HepG2 (cell line): ENCODE measurements at regions not wholly inside any gene's neighbourhood (a gene's known extent, or its start where the extent isn't known, plus 50 kb on each side); places are given as distances from the start of the nearest gene placed in this dataset.
A peak's percentile ranks its signal among the peaks of the same experiment; 100 is the strongest.

Experiments
- ATAC-seq: fragments of 200-7000 bp; cut with Tn5 transposase; 3 replicates; pipeline ENCODE4 v1.9.1; 2020; ENCODE audit warnings: mild to moderate bottlenecking, moderate library complexity
- BruUV-seq: library from RNA; stranded (reverse); fragments of 400-500 nt; replicated peaks from 2 replicates; lab custom pipeline; 2021; lab: Mats Ljungman, UMichigan
- CTCF ChIA-PET: fragments of 300-600 bp; formaldehyde crosslinking; extraction: SDS; loops from one replicate; lab custom pipeline; 2021; ENCODE audit warnings: low total read pairs, inconsistent platforms, low intra/inter-chr PET ratio; lab: Yijun Ruan, JAX
- POLR2A ChIA-PET: fragments of 350-600 bp; sonication (Branson Sonifier 250); formaldehyde crosslinking; loops from one replicate; lab custom pipeline; 2020; ENCODE audit warnings: antibody characterized with exemption, inconsistent platforms; lab: Yijun Ruan, JAX
- DNase-seq: peaks from one replicate; pipeline ENCODE4 v3.0.0-alpha.2; 2015; ENCODE audit warnings: low spot score
- FAIRE-seq: peaks from 3 replicates; lab custom pipeline; 2011; peaks lifted over from hg19 to GRCh38; lab: Jason Lieb, UNC
- H2AFZ ChIP-seq: one replicate; pipeline ENCODE4 v1.6.1; 2011; ENCODE audit warnings: low read length, inconsistent platforms
- H3K27ac ChIP-seq: fragments of 300-600 bp; 3 replicates; pipeline ENCODE4 v1.8.0; 2011; ENCODE audit warnings: mixed run types, mild to moderate bottlenecking, mixed read lengths, low read length, inconsistent platforms; ENCODE audit not compliant: insufficient read depth; ENCODE audit errors: extremely low read length
- H3K27me3 ChIP-seq, 2 experiments: fragments of 200-600 bp in 1 of 2; 2 replicates in 1 of 2; 3 replicates in 1 of 2; pipeline versions ENCODE4 v1.6.0 to v1.8.0; 2011; ENCODE audit warnings: low read length in 2 of 2, mild to moderate bottlenecking in 2 of 2, moderate library complexity in 2 of 2, inconsistent platforms in 1 of 2; ENCODE audit not compliant: insufficient read depth in 2 of 2, control insufficient read depth in 1 of 2
- H3K36me3 ChIP-seq, 2 experiments: fragments of 200-600 bp in 1 of 2; replicated peaks in 1 of 2; 2 replicates in 1 of 2; 3 replicates in 1 of 2; pipeline versions ENCODE4 v1.5.1 to v1.8.0; 2011; ENCODE audit warnings: low read length in 2 of 2, inconsistent platforms in 1 of 2; ENCODE audit not compliant: insufficient read depth in 2 of 2, control insufficient read depth in 1 of 2
- H3K4me1 ChIP-seq: 2 replicates; pipeline ENCODE4 v1.5.1; 2012; ENCODE audit warnings: low read length, inconsistent platforms; ENCODE audit not compliant: insufficient read depth
- H3K4me2 ChIP-seq: 2 replicates; pipeline ENCODE4 v1.6.0; 2011; ENCODE audit warnings: low read depth, low read length, inconsistent platforms
- H3K4me3 ChIP-seq, 3 experiments: fragments of 200-600 bp in 1 of 3; sonication (generic), shearing (Covaris generic) in 1 of 3; replicated peaks in 1 of 3; 2 replicates each; pipeline ENCODE4 v1.5.1; 2011 to 2016; ENCODE audit warnings: low read length in 3 of 3, inconsistent platforms in 2 of 3, low read depth in 2 of 3, mild to moderate bottlenecking in 2 of 3, control low read depth in 1 of 3, mixed read lengths in 1 of 3; ENCODE audit not compliant: insufficient read depth in 1 of 3
- H3K79me2 ChIP-seq: one replicate; pipeline ENCODE4 v1.6.1; 2011; ENCODE audit warnings: low read length, inconsistent platforms; ENCODE audit not compliant: insufficient read depth
- H3K9ac ChIP-seq: 2 replicates; pipeline ENCODE4 v1.6.0; 2011; ENCODE audit warnings: mild to moderate bottlenecking, low read depth, low read length, inconsistent platforms; ENCODE audit not compliant: insufficient read depth
- H3K9me3 ChIP-seq: 2 replicates; pipeline ENCODE4 v1.5.1; 2012; ENCODE audit warnings: mild to moderate bottlenecking, low read length
- H4K20me1 ChIP-seq: 2 replicates; pipeline ENCODE4 v1.6.0; 2011; ENCODE audit warnings: inconsistent platforms, mild to moderate bottlenecking, low read length, moderate library complexity; ENCODE audit not compliant: insufficient read depth
- E2F2 ChIP-seq: sonication (generic); formaldehyde crosslinking; IDR thresholded peaks from 2 replicates; pipeline ENCODE4 v1.4.0; 2020; ENCODE audit warnings: missing genetic modification reagents, borderline replicate concordance
- HNF4A ChIP-seq: sonication (generic); formaldehyde crosslinking; IDR thresholded peaks from 2 replicates; pipeline ENCODE4 v1.4.0; 2020; ENCODE audit warnings: missing genetic modification reagents
- KDM2A ChIP-seq: sonication (generic); formaldehyde crosslinking; IDR thresholded peaks from 2 replicates; pipeline ENCODE4 v1.4.0; 2020; ENCODE audit warnings: low read depth, missing genetic modification reagents, borderline replicate concordance
- LRRFIP1 ChIP-seq: sonication (generic); formaldehyde crosslinking; conservative IDR thresholded peaks from 2 replicates; pipeline ENCODE4 v1.4.0; 2020; ENCODE audit warnings: missing genetic modification reagents
- PATZ1 ChIP-seq: sonication (generic); formaldehyde crosslinking; IDR thresholded peaks from 2 replicates; pipeline ENCODE4 v1.4.0; 2020; ENCODE audit warnings: missing genetic modification reagents
- SMYD3 ChIP-seq: sonication (generic); formaldehyde crosslinking; IDR thresholded peaks from 2 replicates; pipeline ENCODE4 v1.8.1; 2023; ENCODE audit warnings: mild to moderate bottlenecking, missing genetic modification reagents
- TCF7L2 ChIP-seq: IDR thresholded peaks from 2 replicates; pipeline ENCODE4 v1.6.1; 2011; ENCODE audit warnings: mild to moderate bottlenecking, low read depth, low read length, moderate library complexity
- ZNF296 ChIP-seq: sonication (generic); formaldehyde crosslinking; conservative IDR thresholded peaks from 2 replicates; pipeline ENCODE4 v1.5.0; 2020; ENCODE audit warnings: mild to moderate bottlenecking, missing genetic modification reagents
- ZNF740 ChIP-seq: sonication (generic); formaldehyde crosslinking; IDR thresholded peaks from 2 replicates; pipeline ENCODE4 v1.4.0; 2020; ENCODE audit warnings: missing genetic modification reagents
- ZNF841 ChIP-seq: sonication (generic); formaldehyde crosslinking; IDR thresholded peaks from 2 replicates; pipeline ENCODE4 v1.8.1; 2023; ENCODE audit warnings: missing genetic modification reagents, borderline replicate concordance
- WGBS: methylation state at CpG from one replicate; pipeline ENCODE4 v1.1.6; 2017; ENCODE audit warnings: low lambda C conversion rate; 5-methylcytosine and 5-hydroxymethylcytosine counted together
- in situ Hi-C: cut with HindIII; loops from 2 replicates; pipeline ENCODE4 v1.10.0; 2017; ENCODE audit warnings: low pct_unique_long_range_greater_than_20kb; ENCODE audit not compliant: extremely low pct_ligation_motif_present
- intact Hi-C: fragments of 100-400 bp; cut with micrococcal nuclease; formaldehyde crosslinking; loops from one replicate; pipeline ENCODE4 v1.10.0; 2022; ENCODE audit not compliant: unreplicated experiment
- TF ChIP-seq, protein P1 (sequence below): sonication (generic); formaldehyde crosslinking; IDR thresholded peaks from 2 replicates; pipeline ENCODE4 v1.5.1; 2020; ENCODE audit warnings: mild to moderate bottlenecking, missing genetic modification reagents, moderate library complexity
- TF ChIP-seq, protein P2 (sequence below): IDR thresholded peaks from 2 replicates; pipeline ENCODE4 v1.6.1; 2012; ENCODE audit warnings: inconsistent platforms

GRCh38 chr10:114767101-114767985, 54.2 kb upstream of the FHIP2A start:
- Histone ChIP-seq H3K4me2 (peak overlapping the region; percentile 66), H3K79me2 (no peaks in the 10 kb centered on the region), H3K9me3 (no peaks in the 10 kb centered on the region), H2AFZ (no peak overlapping the region), H3K4me3 (peak overlapping the region; percentile 53 to 66 (median 54); a peak in 5 of 6 replicates), H3K9ac (no peak overlapping the region), H3K36me3 (no peaks in the 10 kb centered on the region), H3K27ac (no peak overlapping the region), H3K27me3 (peaks cover 2 to 22% of the 10 kb centered on the region in 2 experiments; a peak in 4 of 5 replicates), H3K4me1 (peaks cover 6% of the 10 kb centered on the region), H4K20me1 (no peaks in the 10 kb centered on the region)
- in situ Hi-C loops: no loop called here
- DNase-seq (no peak), ATAC-seq (peak; percentile 76), FAIRE-seq (no peak)
- ChIA-PET CTCF (no interaction called here), POLR2A (no interaction called here)
- BruUV-seq: no TSS peak
- 45% methylated on average over 10 of the region's 33 CpGs for WGBS
- intact Hi-C loops: no loop called here
- TF ChIP-seq, protein P1, sequence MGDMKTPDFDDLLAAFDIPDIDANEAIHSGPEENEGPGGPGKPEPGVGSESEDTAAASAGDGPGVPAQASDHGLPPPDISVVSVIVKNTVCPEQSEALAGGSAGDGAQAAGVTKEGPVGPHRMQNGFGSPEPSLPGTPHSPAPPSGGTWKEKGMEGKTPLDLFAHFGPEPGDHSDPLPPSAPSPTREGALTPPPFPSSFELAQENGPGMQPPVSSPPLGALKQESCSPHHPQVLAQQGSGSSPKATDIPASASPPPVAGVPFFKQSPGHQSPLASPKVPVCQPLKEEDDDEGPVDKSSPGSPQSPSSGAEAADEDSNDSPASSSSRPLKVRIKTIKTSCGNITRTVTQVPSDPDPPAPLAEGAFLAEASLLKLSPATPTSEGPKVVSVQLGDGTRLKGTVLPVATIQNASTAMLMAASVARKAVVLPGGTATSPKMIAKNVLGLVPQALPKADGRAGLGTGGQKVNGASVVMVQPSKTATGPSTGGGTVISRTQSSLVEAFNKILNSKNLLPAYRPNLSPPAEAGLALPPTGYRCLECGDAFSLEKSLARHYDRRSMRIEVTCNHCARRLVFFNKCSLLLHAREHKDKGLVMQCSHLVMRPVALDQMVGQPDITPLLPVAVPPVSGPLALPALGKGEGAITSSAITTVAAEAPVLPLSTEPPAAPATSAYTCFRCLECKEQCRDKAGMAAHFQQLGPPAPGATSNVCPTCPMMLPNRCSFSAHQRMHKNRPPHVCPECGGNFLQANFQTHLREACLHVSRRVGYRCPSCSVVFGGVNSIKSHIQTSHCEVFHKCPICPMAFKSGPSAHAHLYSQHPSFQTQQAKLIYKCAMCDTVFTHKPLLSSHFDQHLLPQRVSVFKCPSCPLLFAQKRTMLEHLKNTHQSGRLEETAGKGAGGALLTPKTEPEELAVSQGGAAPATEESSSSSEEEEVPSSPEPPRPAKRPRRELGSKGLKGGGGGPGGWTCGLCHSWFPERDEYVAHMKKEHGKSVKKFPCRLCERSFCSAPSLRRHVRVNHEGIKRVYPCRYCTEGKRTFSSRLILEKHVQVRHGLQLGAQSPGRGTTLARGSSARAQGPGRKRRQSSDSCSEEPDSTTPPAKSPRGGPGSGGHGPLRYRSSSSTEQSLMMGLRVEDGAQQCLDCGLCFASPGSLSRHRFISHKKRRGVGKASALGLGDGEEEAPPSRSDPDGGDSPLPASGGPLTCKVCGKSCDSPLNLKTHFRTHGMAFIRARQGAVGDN (CRISPR knock-in tag): peak; percentile 25; the same call in 1 of the 2 replicates
- TF ChIP-seq PATZ1 (CRISPR knock-in tag) (peak; percentile 37; the same call in 1 of the 2 replicates), ZNF740 (CRISPR knock-in tag) (no peak), KDM2A (CRISPR knock-in tag) (peak; percentile 40; the same call in 1 of the 2 replicates), ZNF296 (CRISPR knock-in tag) (no peak), E2F2 (CRISPR knock-in tag) (no peak), TCF7L2 (no peak), HNF4A (peak; percentile 45), SMYD3 (CRISPR knock-in tag) (no peak), LRRFIP1 (CRISPR knock-in tag) (no peak), ZNF841 (CRISPR knock-in tag) (no peak)
- TF ChIP-seq, protein P2, sequence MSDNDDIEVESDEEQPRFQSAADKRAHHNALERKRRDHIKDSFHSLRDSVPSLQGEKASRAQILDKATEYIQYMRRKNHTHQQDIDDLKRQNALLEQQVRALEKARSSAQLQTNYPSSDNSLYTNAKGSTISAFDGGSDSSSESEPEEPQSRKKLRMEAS: no peak
